HG03280 (cell line): ENCODE measurements at regions not wholly inside any gene's neighbourhood (a gene's known extent, or its start where the extent isn't known, plus 50 kb on each side); places are given as distances from the start of the nearest gene placed in this dataset.
A peak's percentile ranks its signal among the peaks of the same experiment; 100 is the strongest.
"Not testable (repeated sequence)": the region's sequence is repeated elsewhere in the genome, so short reads cannot be mapped to it uniquely, and the experiment has no call there.

Experiments used
- ATAC-seq: cut with Tn5 transposase; IDR thresholded peaks from one replicate; pipeline ENCODE4 v1.9.1; 2021; ENCODE audit warnings: mild to moderate bottlenecking, moderate library complexity; ENCODE audit not compliant: unreplicated experiment

- ATAC-seq, result not testable (repeated sequence)
Measured at GRCh38 chr9:62655705-62656104, 1465.9 kb downstream of the SPATA31A7 start.

- not testable (repeated sequence) for ATAC-seq
Measured at GRCh38 chr9:62662733-62663507, 1473.1 kb downstream of the SPATA31A7 start.

GRCh38 chr9:62663512-62663911 is 1473.7 kb downstream of the SPATA31A7 start:
- ATAC-seq, result not testable (repeated sequence)

GRCh38 chr9:62667137-62667824 is 1477.4 kb downstream of the SPATA31A7 start:
- not testable (repeated sequence) for ATAC-seq

GRCh38 chr9:62677016-62677415 is 1487.2 kb downstream of the SPATA31A7 start:
- ATAC-seq, result not testable (repeated sequence)

- peak; percentile 57 for ATAC-seq
Measured at GRCh38 chr9:62678336-62678735, 1488.5 kb downstream of the SPATA31A7 start.

- peak; percentile 58 for ATAC-seq
Measured at GRCh38 chr9:62679020-62679419, 1489.2 kb downstream of the SPATA31A7 start.

- not testable (repeated sequence) for ATAC-seq
Measured at GRCh38 chr9:62684833-62685647, 1495.2 kb downstream of the SPATA31A7 start.

- ATAC-seq, result not testable (repeated sequence)
Measured at GRCh38 chr9:62686313-62686712, 1496.5 kb downstream of the SPATA31A7 start.

GRCh38 chr9:62693019-62693418 is 1503.2 kb downstream of the SPATA31A7 start:
- ATAC-seq, result not testable (repeated sequence)

GRCh38 chr9:62711317-62711716 is 1521.5 kb downstream of the SPATA31A7 start:
- ATAC-seq, result not testable (repeated sequence)

GRCh38 chr9:62725580-62725979 is 1535.7 kb downstream of the SPATA31A7 start:
- ATAC-seq, result not testable (repeated sequence)

- ATAC-seq, result peak; percentile 93
Measured at GRCh38 chr9:62730229-62731000, 1540.6 kb downstream of the SPATA31A7 start.

GRCh38 chr9:62731015-62731414 is 1541.2 kb downstream of the SPATA31A7 start:
- not testable (repeated sequence) for ATAC-seq

- ATAC-seq, result not testable (repeated sequence)
Measured at GRCh38 chr9:62737004-62737606, 1547.3 kb downstream of the SPATA31A7 start.

GRCh38 chr9:62737915-62738314 is 1548.1 kb downstream of the SPATA31A7 start:
- not testable (repeated sequence) for ATAC-seq

- not testable (repeated sequence) for ATAC-seq
Measured at GRCh38 chr9:62745774-62746529, 1556.1 kb downstream of the SPATA31A7 start.
